H1 (cell line): ENCODE measurements at regions not wholly inside any gene's neighbourhood (a gene's known extent, or its start where the extent isn't known, plus 50 kb on each side); places are given as distances from the start of the nearest gene placed in this dataset.

Experiments used
- CTCF ChIA-PET: fragments of 300-600 bp; sonication (Branson Sonifier 250); formaldehyde crosslinking; loops from one replicate; lab custom pipeline; 2021; ENCODE audit not compliant: partially characterized antibody; lab: Charles Lee
- POLR2A ChIA-PET: fragments of 300-600 bp; sonication (Branson Sonifier 250); formaldehyde crosslinking; loops from one replicate; lab custom pipeline; 2021; ENCODE audit warnings: inconsistent platforms; ENCODE audit not compliant: partially characterized antibody; lab: Charles Lee
- DNase-seq, 2 experiments: peaks; one replicate each; pipeline versions ENCODE4 v3.0.0 to v3.0.0-alpha.2; 2010 to 2022; ENCODE audit warnings: low spot score in 2 of 2, low read depth in 1 of 2, mixed read lengths in 1 of 2
- FAIRE-seq: peaks from 2 replicates; lab custom pipeline; 2011; peaks lifted over from hg19 to GRCh38; lab: Jason Lieb, UNC
- H2AFZ ChIP-seq: 2 replicates; pipeline ENCODE4 v1.8.1; 2012; ENCODE audit warnings: low read length, inconsistent platforms
- H2AK5ac ChIP-seq: 2 replicates; pipeline ENCODE4 v1.6.1; 2013; ENCODE audit warnings: low read depth, low read length
- H2BK120ac ChIP-seq: replicated peaks from 2 replicates; pipeline ENCODE3; 2013; ENCODE audit warnings: low read depth, low read length, inconsistent platforms
- H2BK12ac ChIP-seq: 2 replicates; pipeline ENCODE4 v1.6.1; 2013; ENCODE audit warnings: low read depth, low read length
- H2BK15ac ChIP-seq: 2 replicates; pipeline ENCODE4 v1.6.1; 2013; ENCODE audit warnings: low read length
- H2BK20ac ChIP-seq: 2 replicates; pipeline ENCODE4 v1.6.1; 2013; ENCODE audit warnings: low read length
- H2BK5ac ChIP-seq: 2 replicates; pipeline ENCODE4 v1.6.1; 2013; ENCODE audit warnings: low read depth, low read length
- H3K14ac ChIP-seq: 2 replicates; pipeline ENCODE4 v1.6.1; 2013; ENCODE audit warnings: inconsistent platforms; ENCODE audit not compliant: insufficient read length
- H3K18ac ChIP-seq: 2 replicates; pipeline ENCODE4 v1.6.1; 2013; ENCODE audit warnings: low read length; ENCODE audit errors: extremely low read depth
- H3K23ac ChIP-seq: 2 replicates; pipeline ENCODE4 v1.6.1; 2013; ENCODE audit warnings: inconsistent platforms; ENCODE audit not compliant: insufficient read length
- H3K23me2 ChIP-seq: 2 replicates; pipeline ENCODE4 v1.6.1; 2013; ENCODE audit warnings: low read depth, low read length
- H3K27ac ChIP-seq: 2 replicates; pipeline ENCODE4 v1.6.1; 2011; ENCODE audit warnings: low read depth, low read length, inconsistent platforms
- H3K27me3 ChIP-seq, 4 experiments: replicated peaks in 1 of 4; 1 replicate in 1 of 4; 2 replicates in 3 of 4; pipeline versions ENCODE4 v1.6.1 to v1.8.1; 2011 to 2013; ENCODE audit warnings: low read length in 3 of 4, mild to moderate bottlenecking in 3 of 4, inconsistent platforms in 2 of 4, mixed read lengths in 2 of 4, moderate library complexity in 1 of 4; ENCODE audit not compliant: control insufficient read depth in 3 of 4, insufficient read depth in 3 of 4; ENCODE audit errors: extremely low read depth in 1 of 4
- H3K36me3 ChIP-seq, 4 experiments: 2 replicates each; pipeline versions ENCODE4 v1.6.1 to v1.8.1; 2011 to 2013; ENCODE audit warnings: mild to moderate bottlenecking in 4 of 4, low read length in 3 of 4, moderate library complexity in 2 of 4, control low read depth in 1 of 4, inconsistent platforms in 1 of 4; ENCODE audit not compliant: insufficient read depth in 4 of 4, control insufficient read depth in 2 of 4
- H3K4ac ChIP-seq: replicated peaks from 2 replicates; pipeline ENCODE3; 2013; ENCODE audit warnings: low read length, low read depth, mixed read lengths, inconsistent platforms; ENCODE audit not compliant: insufficient read length
- H3K4me1 ChIP-seq, 4 experiments: replicated peaks in 1 of 4; 1 replicate in 1 of 4; 2 replicates in 3 of 4; pipeline versions ENCODE4 v1.6.1 to v1.8.1; 2011 to 2013; ENCODE audit warnings: low read length in 3 of 4, inconsistent platforms in 2 of 4, mixed read lengths in 1 of 4; ENCODE audit not compliant: insufficient read depth in 4 of 4, control insufficient read depth in 3 of 4
- H3K4me2 ChIP-seq, 2 experiments: 2 replicates each; pipeline versions ENCODE4 v1.6.1 to v1.8.1; 2011 to 2013; ENCODE audit warnings: low read depth in 2 of 2, low read length in 2 of 2, control low read depth in 1 of 2, inconsistent platforms in 1 of 2, mild to moderate bottlenecking in 1 of 2; ENCODE audit not compliant: insufficient read depth in 1 of 2
- H3K4me3 ChIP-seq, 4 experiments: fragments of 200-600, 300-600 bp in 1 of 4; sonication (generic), shearing (Covaris generic), sonication (Bioruptor Twin) in 1 of 4; 2 replicates each; pipeline versions ENCODE4 v1.5.1 to v1.8.1; 2011 to 2016; ENCODE audit warnings: low read length in 4 of 4, low read depth in 3 of 4, control low read depth in 2 of 4, inconsistent platforms in 2 of 4, mild to moderate bottlenecking in 2 of 4, mixed read lengths in 1 of 4, moderate library complexity in 1 of 4; ENCODE audit not compliant: insufficient read depth in 2 of 4; ENCODE audit errors: extremely low read depth in 1 of 4
- H3K56ac ChIP-seq: replicated peaks from 2 replicates; pipeline ENCODE3; 2013; ENCODE audit warnings: low read depth, mild to moderate bottlenecking, mixed read lengths, low read length, inconsistent platforms; ENCODE audit not compliant: insufficient read length
- H3K79me1 ChIP-seq: 2 replicates; pipeline ENCODE4 v1.6.1; 2013; ENCODE audit warnings: low read depth, low read length, control low read depth
- H3K79me2 ChIP-seq, 2 experiments: 2 replicates each; pipeline versions ENCODE4 v1.6.1 to v1.8.1; 2012 to 2013; ENCODE audit warnings: low read length in 2 of 2, mild to moderate bottlenecking in 2 of 2, inconsistent platforms in 1 of 2; ENCODE audit not compliant: insufficient read depth in 2 of 2, control insufficient read depth in 1 of 2
- H3K9ac ChIP-seq, 4 experiments: replicated peaks in 1 of 4; 1 replicate in 1 of 4; 2 replicates in 3 of 4; pipeline versions ENCODE4 v1.6.1 to v1.8.1; 2011 to 2013; ENCODE audit warnings: low read depth in 3 of 4, low read length in 3 of 4, control low read depth in 2 of 4, mild to moderate bottlenecking in 2 of 4, moderate library complexity in 2 of 4, inconsistent platforms in 1 of 4; ENCODE audit errors: extremely low read depth in 1 of 4
- H3K9me3 ChIP-seq, 2 experiments: 2 replicates each; pipeline versions ENCODE4 v1.6.1 to v1.8.1; 2012 to 2013; ENCODE audit warnings: mild to moderate bottlenecking in 2 of 2, moderate library complexity in 2 of 2, control low read depth in 1 of 2, inconsistent platforms in 1 of 2, low read depth in 1 of 2, low read length in 1 of 2, mixed read lengths in 1 of 2; ENCODE audit not compliant: insufficient read depth in 2 of 2
- H4K20me1 ChIP-seq, 2 experiments: replicated peaks in 1 of 2; 2 replicates each; pipeline versions ENCODE3 to v1.8.1; 2011 to 2013; ENCODE audit warnings: inconsistent platforms in 2 of 2, low read length in 2 of 2, mild to moderate bottlenecking in 1 of 2; ENCODE audit not compliant: insufficient read depth in 2 of 2, control insufficient read depth in 1 of 2
- H4K5ac ChIP-seq: 2 replicates; pipeline ENCODE4 v1.6.1; 2013; ENCODE audit warnings: low read length, low read depth, mixed read lengths, inconsistent platforms; ENCODE audit not compliant: insufficient read length
- H4K8ac ChIP-seq: 2 replicates; pipeline ENCODE4 v1.8.0; 2013; ENCODE audit warnings: mild to moderate bottlenecking, moderate library complexity, low read length, inconsistent platforms; ENCODE audit not compliant: insufficient read depth; ENCODE audit errors: extremely low read depth
- H4K91ac ChIP-seq: replicated peaks from 2 replicates; pipeline ENCODE3; 2013; ENCODE audit warnings: low read length, mixed read lengths, inconsistent platforms; ENCODE audit not compliant: insufficient read length
- BCL11A ChIP-seq, 2 experiments: IDR thresholded peaks; one replicate each; pipeline ENCODE4 v1.6.1; 2011; ENCODE audit warnings: low read depth in 2 of 2, low read length in 2 of 2, mild to moderate bottlenecking in 2 of 2
- CTCF ChIP-seq, 3 experiments: IDR thresholded peaks; 1 replicate in 2 of 3; 2 replicates in 1 of 3; pipeline versions ENCODE4 v1.5.1 to v1.6.1; 2011; ENCODE audit warnings: low read length in 3 of 3, mild to moderate bottlenecking in 3 of 3, inconsistent platforms in 2 of 3, low read depth in 1 of 3, moderate library complexity in 1 of 3; ENCODE audit not compliant: insufficient read depth in 1 of 3; ENCODE audit errors: control extremely low read depth in 1 of 3
- MAX ChIP-seq: IDR thresholded peaks from 2 replicates; pipeline ENCODE4 v1.6.1; 2012; ENCODE audit warnings: inconsistent platforms
- RAD21 ChIP-seq, 2 experiments: IDR thresholded peaks in 1 of 2; conservative IDR thresholded peaks in 1 of 2; 2 replicates each; pipeline ENCODE4 v1.6.1; 2011; ENCODE audit warnings: low read depth in 2 of 2, low read length in 2 of 2, improper control_type of control experiment in 1 of 2, inconsistent platforms in 1 of 2, mild to moderate bottlenecking in 1 of 2, moderate library complexity in 1 of 2
- SUZ12 ChIP-seq: fragments of 200-600 bp; sonication (generic); IDR thresholded peaks from 2 replicates; pipeline ENCODE4 v1.6.1; 2012; ENCODE audit warnings: mild to moderate bottlenecking, inconsistent platforms, low read length, moderate library complexity, mixed read lengths
- TCF12 ChIP-seq: IDR thresholded peaks from 2 replicates; pipeline ENCODE4 v1.6.1; 2011; ENCODE audit warnings: low read depth, mild to moderate bottlenecking, low read length
- WGBS, 2 experiments: shearing (Covaris generic) in 1 of 2; methylation state at CpG; one replicate each; pipeline versions ENCODE4 v1.1.6 to v1.1.7; 2013 to 2015; ENCODE audit warnings: low lambda C conversion rate in 2 of 2, mixed read lengths in 2 of 2, inconsistent platforms in 1 of 2, low coverage in 1 of 2, missing lambda C conversion rate in 1 of 2; ENCODE audit not compliant: insufficient replicate concordance in 2 of 2, insufficient coverage in 1 of 2, insufficient read length in 1 of 2; ENCODE audit errors: extremely low coverage in 1 of 2, missing lambda C conversion rate in 1 of 2; 5-methylcytosine and 5-hydroxymethylcytosine counted together

DNA sequence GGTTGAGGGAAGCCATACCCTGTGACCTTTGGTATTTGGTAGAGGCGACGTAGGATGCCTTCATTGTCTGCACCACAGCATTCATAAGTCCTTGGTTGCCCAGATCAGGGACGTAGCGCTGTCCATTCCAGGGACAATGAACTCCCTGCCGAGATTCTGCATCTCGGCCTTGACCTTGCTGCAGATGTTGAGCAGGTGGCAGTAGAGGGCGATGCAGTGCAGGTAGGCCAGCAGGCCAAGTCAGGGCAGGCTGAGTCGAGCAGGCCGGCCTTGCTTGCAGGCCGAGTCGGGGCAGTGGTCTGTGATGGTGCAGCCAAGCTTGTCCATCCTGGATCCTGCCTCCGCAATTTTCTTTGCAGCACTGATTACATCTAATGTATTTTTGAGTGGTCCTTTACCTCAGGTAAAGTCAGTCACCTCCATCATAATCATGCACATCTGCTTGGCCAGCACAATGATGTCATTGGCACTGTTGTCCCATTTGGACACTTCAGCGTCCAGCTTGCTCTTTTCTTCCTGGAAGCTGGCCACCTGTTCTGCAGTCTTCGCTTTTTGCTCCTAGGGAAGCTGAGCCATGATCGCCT lies 93.4 kb upstream of the CCDC112 start:
- Histone ChIP-seq H3K23me2 (no peaks in the 10 kb centered on the region), H2BK5ac (no peak overlapping the region), H3K36me3 (no peaks in the 10 kb centered on the region), H2AK5ac (no peak overlapping the region), H3K4me1 (no peaks in the 10 kb centered on the region), H3K56ac (no peak overlapping the region), H3K79me1 (no peaks in the 10 kb centered on the region), H3K9ac (no peak overlapping the region), H2BK12ac (no peak overlapping the region), H3K14ac (no peak overlapping the region), H2BK15ac (no peak overlapping the region)
- TF ChIP-seq BCL11A (IDR thresholded peaks at IDR 0.05; ENCODE audit: low read depth in 2 of 2, low read length in 2 of 2) (no peak), RAD21 (IDR thresholded peaks at IDR 0.05 in 1 of 2, conservative IDR thresholded peaks at IDR 0.05 in 1 of 2; ENCODE audit: low read depth in 2 of 2, low read length in 2 of 2) (peak; percentile 78 to 87), CTCF (IDR thresholded peaks at IDR 0.05; ENCODE audit: control extremely low read depth in 1 of 3, insufficient read depth in 1 of 3, low read depth in 1 of 3, low read length in 3 of 3) (peak; percentile 76 to 92 (median 90)), MAX (peak; percentile 67), SUZ12 (no peak), TCF12 (0 out of 2 replicates have a peak, but pooled peaks have one; percentile 47)
- TF ChIP-seq, all 59 proteins: peak for 4
- ChIA-PET POLR2A (no interaction called here), CTCF (interaction anchor here (0.7 to 5.1 kb wide), 16 partner anchors 9 to 187 kb away, joined by 3 to 36 read pairs (median 4); no protein-coding TSS in a partner anchor)
- H3K23ac ChIP-seq: no peak overlapping the region
- no peaks in the 10 kb centered on the region for H4K20me1 ChIP-seq
- no peak overlapping the region for H4K91ac ChIP-seq
- no peak overlapping the region for H2BK120ac ChIP-seq
- FAIRE-seq: peak; percentile 45
- 79% methylated on average over 15 of the region's 15 CpGs; no CpG with 5 or more reads in 1 of the 2 experiments for WGBS, 2 experiments
- no peak overlapping the region for H3K27ac ChIP-seq
- H4K5ac ChIP-seq: no peak overlapping the region
- H3K4ac ChIP-seq: no peak overlapping the region
- no peak overlapping the region for H3K4me2 ChIP-seq
- H3K18ac ChIP-seq: no peak overlapping the region
- H4K8ac ChIP-seq: no peak overlapping the region
- peak overlapping the region; percentile 77; the same call in 1 of the 2 replicates for H2AFZ ChIP-seq
- no peak overlapping the region for H3K4me3 ChIP-seq
- H3K79me2 ChIP-seq: no peaks in the 10 kb centered on the region
- H2BK20ac ChIP-seq: no peak overlapping the region
- 0 out of 4 replicates have a peak, but pooled peaks cover 0 to 8% of the 10 kb centered on the region in 2 experiments for H3K9me3 ChIP-seq
- DNase-seq: peak; percentile 65 to 68
- no peaks in the 10 kb centered on the region for H3K27me3 ChIP-seq
